ENCODE measurements at regions not wholly inside any gene's neighbourhood (a gene's known extent, or its start where the extent isn't known, plus 50 kb on each side); places are given as distances from the start of the nearest gene placed in this dataset.

DNA sequence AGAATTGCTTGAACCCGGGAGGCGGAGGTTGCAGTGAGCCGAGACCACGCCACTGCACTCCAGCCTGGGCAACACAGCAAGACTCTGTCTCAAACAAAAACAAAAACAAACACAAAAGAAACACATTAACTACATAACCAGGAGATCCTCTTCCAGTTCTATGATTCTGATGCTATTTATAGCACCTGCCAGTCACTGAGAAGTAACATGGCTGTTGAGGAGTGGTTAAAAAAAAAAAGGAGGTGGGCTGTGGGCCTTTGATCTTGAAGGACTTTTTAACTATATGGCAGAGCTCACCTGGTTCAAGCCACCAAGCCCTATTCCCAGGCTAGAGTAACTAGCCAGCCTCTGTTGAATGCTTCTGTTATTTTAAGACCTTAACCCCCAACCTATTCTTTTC is 148.8 kb downstream of the ZBTB18 start:
- DNase-seq (ENCODE audit: extremely low read depth, low read depth): no peak
- H3K4me3 ChIP-seq (replicated peaks; ENCODE audit: low read depth, low read length): no peak overlapping the region
- TF ChIP-seq, protein P1, sequence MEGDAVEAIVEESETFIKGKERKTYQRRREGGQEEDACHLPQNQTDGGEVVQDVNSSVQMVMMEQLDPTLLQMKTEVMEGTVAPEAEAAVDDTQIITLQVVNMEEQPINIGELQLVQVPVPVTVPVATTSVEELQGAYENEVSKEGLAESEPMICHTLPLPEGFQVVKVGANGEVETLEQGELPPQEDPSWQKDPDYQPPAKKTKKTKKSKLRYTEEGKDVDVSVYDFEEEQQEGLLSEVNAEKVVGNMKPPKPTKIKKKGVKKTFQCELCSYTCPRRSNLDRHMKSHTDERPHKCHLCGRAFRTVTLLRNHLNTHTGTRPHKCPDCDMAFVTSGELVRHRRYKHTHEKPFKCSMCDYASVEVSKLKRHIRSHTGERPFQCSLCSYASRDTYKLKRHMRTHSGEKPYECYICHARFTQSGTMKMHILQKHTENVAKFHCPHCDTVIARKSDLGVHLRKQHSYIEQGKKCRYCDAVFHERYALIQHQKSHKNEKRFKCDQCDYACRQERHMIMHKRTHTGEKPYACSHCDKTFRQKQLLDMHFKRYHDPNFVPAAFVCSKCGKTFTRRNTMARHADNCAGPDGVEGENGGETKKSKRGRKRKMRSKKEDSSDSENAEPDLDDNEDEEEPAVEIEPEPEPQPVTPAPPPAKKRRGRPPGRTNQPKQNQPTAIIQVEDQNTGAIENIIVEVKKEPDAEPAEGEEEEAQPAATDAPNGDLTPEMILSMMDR (IDR thresholded peaks at IDR 0.05; ENCODE audit: low read depth, low read length, missing control alignments): no peak

DNA sequence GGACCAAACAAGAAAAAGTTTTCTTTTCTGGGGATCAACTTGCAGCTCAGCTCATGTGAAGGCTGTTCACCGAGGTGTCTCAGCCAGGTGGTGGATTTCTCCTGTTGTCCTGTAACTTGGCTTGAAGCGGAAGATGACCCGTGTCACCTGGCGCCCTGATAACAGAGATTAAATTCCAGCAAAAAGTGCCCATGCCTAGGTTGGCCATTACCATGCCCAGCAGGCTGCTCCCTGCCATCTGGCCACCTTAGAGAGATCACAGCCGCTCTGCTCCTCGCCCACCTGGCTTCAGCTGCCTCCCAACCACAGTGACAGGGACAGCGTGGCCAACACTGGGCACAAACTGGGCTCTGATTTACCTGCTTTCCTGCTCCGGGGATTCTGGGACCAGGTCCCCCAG is 149.5 kb downstream of the ZBTB18 start:
- DNase-seq (ENCODE audit: extremely low read depth, low read depth): no peak
- H3K4me3 ChIP-seq (replicated peaks; ENCODE audit: low read depth, low read length): no peak overlapping the region
- TF ChIP-seq, protein P1 (IDR thresholded peaks at IDR 0.05; ENCODE audit: low read depth, low read length, missing control alignments): no peak

DNA sequence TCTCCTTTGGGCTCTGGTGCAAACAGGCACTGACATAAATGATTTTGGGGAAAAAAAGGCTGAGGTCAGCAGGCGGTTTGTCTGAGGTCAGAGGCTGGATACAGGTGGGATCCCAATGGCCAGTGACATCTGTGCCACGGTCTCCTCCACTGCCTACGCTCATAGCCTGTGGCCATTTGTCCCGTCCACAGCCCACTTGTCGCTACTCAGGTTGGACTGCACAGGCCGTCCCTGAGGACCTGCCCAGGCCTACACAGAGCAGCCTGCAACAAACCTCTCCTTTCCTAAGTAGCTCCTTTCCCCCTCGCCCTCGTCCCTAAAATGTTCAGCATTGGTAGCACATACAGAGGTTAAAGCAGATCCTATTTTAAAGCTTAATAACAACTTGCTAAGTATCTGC is 150.7 kb downstream of the ZBTB18 start:
- no peak for DNase-seq (ENCODE audit: extremely low read depth, low read depth)
- H3K4me3 ChIP-seq (replicated peaks; ENCODE audit: low read depth, low read length): no peak overlapping the region
- TF ChIP-seq, protein P1 (IDR thresholded peaks at IDR 0.05; ENCODE audit: low read depth, low read length, missing control alignments): no peak

DNA sequence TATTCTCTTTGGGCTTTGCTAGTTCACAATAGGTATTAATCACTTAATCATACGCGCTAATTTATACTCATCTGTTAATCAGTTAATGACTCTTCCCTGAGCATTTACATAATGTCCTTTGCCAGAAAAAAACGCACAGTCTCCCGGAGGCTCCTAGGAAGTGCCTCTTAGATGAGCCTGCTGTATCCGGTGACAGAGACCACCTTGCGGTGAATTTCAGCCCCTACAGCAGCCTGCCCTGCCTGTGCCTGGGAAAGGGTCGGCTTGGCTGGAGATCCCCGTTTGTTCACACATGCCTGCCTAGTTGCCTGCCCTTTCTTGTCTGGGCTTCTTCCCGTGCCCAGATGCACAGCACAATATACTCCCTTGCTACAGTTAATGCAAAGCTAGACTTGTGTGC is 152.9 kb downstream of the ZBTB18 start:
- TF ChIP-seq, protein P1 (IDR thresholded peaks at IDR 0.05; ENCODE audit: low read depth, low read length, missing control alignments): no peak
- no peak for DNase-seq (ENCODE audit: extremely low read depth, low read depth)
- H3K4me3 ChIP-seq (replicated peaks; ENCODE audit: low read depth, low read length): no peak overlapping the region

DNA sequence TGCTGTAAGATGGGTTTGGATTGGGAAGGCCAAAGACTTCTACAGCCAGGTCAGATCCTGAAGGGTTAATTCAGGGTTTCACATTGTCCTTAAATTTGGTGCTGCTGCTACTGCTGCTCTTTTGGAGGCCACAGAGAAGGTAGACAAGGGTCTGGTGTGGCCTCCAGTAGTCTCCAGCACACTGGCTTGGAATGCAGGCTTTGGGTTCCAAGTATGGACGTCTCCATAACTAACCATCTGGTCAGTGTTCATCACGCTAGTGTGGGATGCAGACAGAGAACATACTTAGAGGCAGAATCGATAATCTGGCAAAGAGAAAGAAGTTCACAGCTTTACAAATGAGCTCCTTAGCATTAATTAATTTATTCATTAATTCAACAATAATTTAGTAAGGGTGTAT is 154.1 kb downstream of the ZBTB18 start:
- TF ChIP-seq, protein P1 (IDR thresholded peaks at IDR 0.05; ENCODE audit: low read depth, low read length, missing control alignments): no peak
- no peak overlapping the region for H3K4me3 ChIP-seq (replicated peaks; ENCODE audit: low read depth, low read length)
- no peak for DNase-seq (ENCODE audit: extremely low read depth, low read depth)

DNA sequence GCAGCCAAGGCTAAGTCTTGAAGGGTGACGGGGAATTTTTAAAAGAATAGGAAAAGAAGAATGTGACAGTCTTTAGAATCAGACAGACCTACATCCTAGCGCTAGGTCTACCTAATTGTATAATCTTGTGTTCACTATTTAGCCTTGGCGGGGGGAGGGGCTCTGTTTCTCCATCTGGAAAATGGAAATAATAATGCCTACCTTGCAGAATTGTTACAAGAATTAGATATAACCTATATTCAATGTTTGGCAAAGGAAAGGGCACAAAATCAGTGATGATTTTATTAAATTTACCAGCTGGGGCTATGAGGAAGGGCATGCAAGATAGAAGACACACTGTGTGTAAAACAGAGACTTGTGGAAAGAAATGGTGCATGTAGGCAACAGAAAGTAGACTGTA is 154.8 kb downstream of the ZBTB18 start:
- TF ChIP-seq, protein P1 (IDR thresholded peaks at IDR 0.05; ENCODE audit: low read depth, low read length, missing control alignments): no peak
- H3K4me3 ChIP-seq (replicated peaks; ENCODE audit: low read depth, low read length): no peak overlapping the region
- DNase-seq (ENCODE audit: extremely low read depth, low read depth): no peak
